IMR-90 (cell line): ENCODE measurements at regions not wholly inside any gene's neighbourhood (a gene's known extent, or its start where the extent isn't known, plus 50 kb on each side); places are given as distances from the start of the nearest gene placed in this dataset.
"Not testable (repeated sequence)": the region's sequence is repeated elsewhere in the genome, so short reads cannot be mapped to it uniquely, and the experiment has no call there.

Source experiments
- ATAC-seq: fragments of 200-7000 bp; cut with Tn5 transposase; 2 replicates; pipeline ENCODE4 v1.9.1; 2020; ENCODE audit warnings: low read depth, mild to moderate bottlenecking, moderate library complexity
- BruUV-seq: library from RNA; stranded (reverse); fragments of 400-500 nt; replicated peaks from 2 replicates; lab custom pipeline; 2021; lab: Mats Ljungman, UMichigan
- CTCF ChIA-PET: fragments of 300-600 bp; formaldehyde crosslinking; extraction: SDS; loops from one replicate; lab custom pipeline; 2021; ENCODE audit warnings: antibody characterized with exemption; lab: Yijun Ruan, JAX
- POLR2A ChIA-PET: fragments of 300-600 bp; sonication (Branson Sonifier 250); formaldehyde crosslinking; loops from one replicate; lab custom pipeline; 2022; ENCODE audit warnings: antibody characterized with exemption; ENCODE audit not compliant: unreplicated experiment; lab: Charles Lee
- DNase-seq: peaks from one replicate; pipeline ENCODE4 v3.0.0; 2013
- H2AFZ ChIP-seq: replicated peaks from 2 replicates; pipeline ENCODE3; 2013; ENCODE audit warnings: low read length, mild to moderate bottlenecking; ENCODE audit not compliant: poor library complexity
- H2AK5ac ChIP-seq: 2 replicates; pipeline ENCODE4 v1.6.1; 2013; ENCODE audit warnings: low read depth, low read length, inconsistent platforms
- H2AK9ac ChIP-seq: replicated peaks from 2 replicates; pipeline ENCODE3; 2013; ENCODE audit warnings: mild to moderate bottlenecking, low read depth, low read length, moderate library complexity; ENCODE audit not compliant: poor library complexity
- H2BK120ac ChIP-seq: 2 replicates; pipeline ENCODE4 v1.6.1; 2013; ENCODE audit warnings: low read depth, low read length, inconsistent platforms
- H2BK15ac ChIP-seq: 3 replicates; pipeline ENCODE4 v1.6.1; 2013; ENCODE audit warnings: low read depth, low read length, inconsistent platforms
- H2BK20ac ChIP-seq: 2 replicates; pipeline ENCODE4 v1.6.1; 2013; ENCODE audit warnings: low read depth, mild to moderate bottlenecking, inconsistent platforms, low read length, moderate library complexity
- H2BK5ac ChIP-seq: 2 replicates; pipeline ENCODE4 v1.6.1; 2013; ENCODE audit warnings: mild to moderate bottlenecking, low read depth, low read length, inconsistent platforms; ENCODE audit not compliant: poor library complexity, severe bottlenecking
- H3K14ac ChIP-seq: replicated peaks from 2 replicates; pipeline ENCODE4 v1.6.1; 2013; ENCODE audit warnings: low read depth, low read length, inconsistent platforms
- H3K18ac ChIP-seq: 2 replicates; pipeline ENCODE4 v1.6.1; 2013; ENCODE audit warnings: low read depth, low read length, control low read depth
- H3K23ac ChIP-seq: 2 replicates; pipeline ENCODE4 v1.6.1; 2013; ENCODE audit warnings: low read depth, low read length, inconsistent platforms
- H3K27ac ChIP-seq: 2 replicates; pipeline ENCODE4 v1.5.1; 2013; ENCODE audit warnings: mild to moderate bottlenecking, control low read depth, low read length; ENCODE audit not compliant: insufficient read depth
- H3K27me3 ChIP-seq: 2 replicates; pipeline ENCODE4 v1.6.1; 2013; ENCODE audit warnings: low read length; ENCODE audit not compliant: control insufficient read depth, insufficient read depth
- H3K36me3 ChIP-seq: 2 replicates; pipeline ENCODE4 v1.6.1; 2013; ENCODE audit warnings: low read length, mixed read lengths; ENCODE audit not compliant: control insufficient read depth, insufficient read depth
- H3K4ac ChIP-seq: 2 replicates; pipeline ENCODE4 v1.6.1; 2013; ENCODE audit warnings: low read depth, low read length, inconsistent platforms
- H3K4me1 ChIP-seq: 2 replicates; pipeline ENCODE4 v1.6.1; 2013; ENCODE audit warnings: low read length, mixed read lengths; ENCODE audit not compliant: control insufficient read depth, insufficient read depth
- H3K4me2 ChIP-seq: 2 replicates; pipeline ENCODE4 v1.6.1; 2013; ENCODE audit warnings: low read depth, mild to moderate bottlenecking, control low read depth, low read length, moderate library complexity
- H3K4me3 ChIP-seq: 2 replicates; pipeline ENCODE4 v1.5.1; 2013; ENCODE audit warnings: low read depth, mild to moderate bottlenecking, control low read depth, low read length, moderate library complexity; ENCODE audit not compliant: insufficient read depth
- H3K56ac ChIP-seq: 2 replicates; pipeline ENCODE4 v1.6.1; 2013; ENCODE audit warnings: low read length, inconsistent platforms; ENCODE audit not compliant: insufficient read depth; ENCODE audit errors: extremely low read depth
- H3K79me1 ChIP-seq, 2 experiments: 2 replicates each; pipeline ENCODE4 v1.6.1; 2013; ENCODE audit warnings: low read length in 2 of 2, inconsistent platforms in 1 of 2, low read depth in 1 of 2
- H3K9ac ChIP-seq: 2 replicates; pipeline ENCODE4 v1.6.1; 2013; ENCODE audit warnings: low read depth, low read length, control low read depth
- H3K9me1 ChIP-seq: 2 replicates; pipeline ENCODE4 v1.6.1; 2013; ENCODE audit warnings: low read length, inconsistent platforms; ENCODE audit not compliant: insufficient read depth
- H3K9me3 ChIP-seq: 2 replicates; pipeline ENCODE4 v1.6.1; 2013; ENCODE audit warnings: low read length; ENCODE audit not compliant: control insufficient read depth, insufficient read depth
- H4K20me1 ChIP-seq: 2 replicates; pipeline ENCODE4 v1.6.1; 2013; ENCODE audit warnings: low read length, inconsistent platforms; ENCODE audit not compliant: insufficient read depth
- H4K5ac ChIP-seq: 2 replicates; pipeline ENCODE4 v1.6.1; 2013; ENCODE audit warnings: mild to moderate bottlenecking, low read depth, low read length, control low read depth
- H4K8ac ChIP-seq, 2 experiments: 2 replicates each; pipeline ENCODE4 v1.6.1; 2013; ENCODE audit warnings: low read depth in 2 of 2, low read length in 2 of 2, control low read depth in 1 of 2, inconsistent platforms in 1 of 2
- H4K91ac ChIP-seq: 2 replicates; pipeline ENCODE4 v1.6.1; 2013; ENCODE audit warnings: low read depth, low read length, inconsistent platforms; ENCODE audit not compliant: insufficient read depth
- WGBS, 2 experiments: methylation state at CpG; one replicate each; pipeline versions ENCODE4 v1.1.5 to v1.1.7; 2013; ENCODE audit warnings: missing lambda C conversion rate in 2 of 2; ENCODE audit not compliant: insufficient read length in 1 of 2; ENCODE audit errors: extremely low coverage in 2 of 2; 5-methylcytosine and 5-hydroxymethylcytosine counted together
- dilution Hi-C: fragments of 300-500 bp; cut with HindIII; formaldehyde crosslinking; loops from one replicate; pipeline ENCODE4 v1.14.3; 2018; ENCODE audit warnings: low sequenced_read_pairs; ENCODE audit not compliant: unreplicated experiment
- in situ Hi-C: fragments of 300-500 bp; cut with MboI; formaldehyde crosslinking; loops from 3 replicates; pipeline ENCODE4 v1.14.3; 2019; ENCODE audit warnings: low sequenced_read_pairs, inconsistent platforms, mixed read lengths
- intact Hi-C: fragments of 100-400 bp; cut with micrococcal nuclease; formaldehyde crosslinking; loops from 2 replicates; pipeline ENCODE4 v1.10.0; 2022

GRCh38 chr15:77829331-77829730 lies 196.6 kb upstream of the LINGO1 start:
- DNase-seq, H3K79me1 ChIP-seq, H4K91ac ChIP-seq, in situ Hi-C loops, H3K4me3 ChIP-seq, H3K27ac ChIP-seq, H3K36me3 ChIP-seq, dilution Hi-C loops, H4K8ac ChIP-seq, H3K14ac ChIP-seq, H2BK5ac ChIP-seq, H2AK9ac ChIP-seq, H3K9ac ChIP-seq, H3K4me1 ChIP-seq, H4K20me1 ChIP-seq, H3K4me2 ChIP-seq, BruUV-seq, H3K56ac ChIP-seq, H2AFZ ChIP-seq, H3K23ac ChIP-seq, H3K18ac ChIP-seq, ATAC-seq, H2BK20ac ChIP-seq, H2BK120ac ChIP-seq, H2AK5ac ChIP-seq, H3K9me1 ChIP-seq, POLR2A ChIA-PET, intact Hi-C loops, H3K4ac ChIP-seq, H3K9me3 ChIP-seq, H4K5ac ChIP-seq, H2BK15ac ChIP-seq: not testable (repeated sequence)
- H3K27me3 ChIP-seq: peaks cover 49% of the 10 kb centered on the region
- 100% methylated on average over 1 of the region's 6 CpGs; no CpG with 5 or more reads in 1 of the 2 experiments for WGBS, 2 experiments
- CTCF ChIA-PET: interaction anchor here (1.0 kb wide), 1 partner anchor 8 kb away, joined by 3 read pairs; no protein-coding TSS in a partner anchor
